HG03139 (cell line): ENCODE measurements at regions not wholly inside any gene's neighbourhood (a gene's known extent, or its start where the extent isn't known, plus 50 kb on each side); places are given as distances from the start of the nearest gene placed in this dataset.

Experiments used
- ATAC-seq: cut with Tn5 transposase; IDR thresholded peaks from one replicate; pipeline ENCODE4 v1.9.1; 2021; ENCODE audit not compliant: unreplicated experiment

DNA sequence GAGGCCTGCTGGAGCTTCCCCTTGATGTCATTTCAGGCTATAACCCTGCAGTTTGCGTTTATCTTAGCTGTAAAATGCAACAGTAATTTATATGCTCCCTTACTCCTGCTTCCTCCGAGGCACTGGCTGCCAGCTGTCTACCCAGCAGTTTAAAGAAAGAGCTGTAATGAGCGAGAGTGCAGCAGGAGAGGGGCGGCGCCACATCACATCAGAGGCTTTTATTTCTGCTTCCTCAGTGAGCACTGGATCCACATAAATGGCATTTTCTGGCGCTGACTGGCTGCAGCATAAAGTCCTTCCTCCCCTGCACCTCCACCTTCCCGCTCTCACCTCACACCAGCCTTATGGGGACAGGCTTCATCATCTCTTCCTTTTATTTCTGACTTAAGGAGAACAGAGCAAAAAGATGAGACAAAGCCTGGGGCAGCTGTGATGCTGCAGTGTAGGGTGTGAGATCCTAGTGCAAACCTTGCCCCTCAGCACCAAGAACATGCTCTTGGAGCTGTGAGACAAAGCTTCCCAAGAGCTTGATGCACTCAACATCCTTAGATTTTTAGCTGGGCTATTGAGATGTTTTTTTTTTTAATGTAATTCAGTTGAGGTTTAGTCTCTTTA is 829.6 kb upstream of the ZNF608 start:
- no peak for ATAC-seq

DNA sequence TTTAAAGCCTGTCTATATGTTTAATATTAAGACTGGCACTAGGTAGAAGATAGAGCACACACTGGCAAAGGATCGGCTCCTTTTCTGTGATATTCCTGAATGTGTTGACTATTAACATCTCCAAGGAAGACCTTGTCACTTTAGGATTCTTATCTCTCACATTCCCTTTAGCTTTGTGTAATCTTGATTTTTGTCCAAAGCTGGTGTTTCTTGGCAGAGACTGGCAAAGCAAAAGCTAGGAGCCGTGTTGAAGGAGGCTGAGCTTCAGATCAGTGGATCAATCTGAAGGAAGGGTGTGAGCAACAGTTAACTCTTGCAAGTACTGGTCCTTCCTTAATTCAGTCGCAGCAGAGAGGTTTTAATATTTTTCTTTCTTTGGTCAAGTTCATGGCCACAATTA is 830.4 kb upstream of the ZNF608 start:
- ATAC-seq = no peak

GRCh38 chr5:125578551-125578950 is 832.1 kb upstream of the ZNF608 start:
- ATAC-seq = no peak

DNA sequence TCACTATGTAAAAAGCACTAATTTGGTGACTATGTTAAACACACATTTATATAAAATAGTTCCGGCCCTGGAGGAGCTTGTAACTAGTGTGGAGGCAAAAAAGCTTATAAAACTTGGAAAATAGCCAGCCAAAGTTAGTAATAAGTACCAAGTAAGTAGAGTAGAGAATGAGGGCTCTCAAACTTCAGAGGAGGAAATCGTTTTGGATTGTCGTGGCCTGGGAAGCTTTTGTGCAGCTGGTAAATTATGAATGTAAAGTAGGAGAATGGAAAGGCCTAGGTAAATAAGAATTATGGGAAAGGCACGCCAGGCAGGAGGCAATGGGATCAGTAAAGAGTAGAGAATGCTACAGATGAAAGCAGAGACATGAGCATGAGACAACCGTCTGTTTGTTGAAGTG is 832.7 kb upstream of the ZNF608 start:
- ATAC-seq = no peak

GRCh38 chr5:125581311-125581710 is 834.9 kb upstream of the ZNF608 start:
- no peak for ATAC-seq

DNA sequence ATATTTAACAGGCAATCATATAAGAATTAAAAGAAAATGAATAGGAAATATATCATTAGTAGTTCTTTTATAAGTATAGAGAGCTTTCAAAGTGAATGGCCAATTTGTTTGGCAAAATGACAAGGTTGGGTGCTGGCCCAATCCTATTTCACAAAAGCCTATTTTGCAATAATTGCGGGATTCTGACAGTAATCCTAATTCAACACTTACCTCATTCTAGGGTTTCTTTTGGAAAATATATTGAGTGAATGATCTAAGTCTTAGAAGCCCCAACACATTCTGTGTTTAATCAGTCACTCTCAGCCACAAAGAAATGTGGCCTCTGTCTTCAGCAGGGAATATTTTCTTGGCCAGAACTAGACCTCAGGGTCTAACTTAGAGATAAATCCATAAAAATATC is 835.9 kb upstream of the ZNF608 start:
- ATAC-seq = no peak

DNA sequence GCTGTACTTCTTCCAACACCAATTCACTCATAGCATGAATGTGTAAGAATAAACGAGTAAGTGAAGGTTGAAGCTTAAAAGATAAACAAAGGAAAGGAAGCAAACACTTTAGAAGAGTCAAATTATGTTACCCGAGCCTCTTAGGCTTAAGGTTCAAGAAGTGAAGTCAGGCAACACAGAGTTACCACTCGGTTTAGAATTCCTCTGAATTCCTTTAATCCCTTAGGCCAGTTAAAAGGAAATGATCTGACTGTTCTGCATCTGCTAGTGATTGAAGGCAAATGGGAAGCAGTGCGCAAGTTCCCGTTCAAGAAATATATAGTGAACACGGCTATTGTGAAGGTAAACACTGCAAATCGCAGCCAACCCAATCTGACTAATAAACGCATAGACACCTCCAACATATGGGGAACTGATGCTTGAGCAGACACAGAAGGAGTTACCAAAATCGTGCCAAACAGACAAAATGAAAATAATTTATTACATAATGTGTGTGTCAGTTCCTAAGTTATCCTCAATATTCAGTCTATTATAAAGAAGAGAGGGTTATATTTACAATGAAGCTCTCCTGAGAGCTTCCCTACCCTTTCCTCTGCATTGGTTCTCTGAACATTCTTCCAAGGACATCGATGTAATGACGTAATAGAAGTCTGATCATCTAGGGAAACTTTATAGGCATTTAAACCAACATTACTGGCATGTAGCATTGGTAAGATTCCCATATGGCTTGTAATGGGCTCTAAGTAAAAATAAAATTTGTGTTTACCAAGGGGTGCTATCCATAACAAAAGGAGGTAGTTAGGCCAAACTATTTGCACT is 837.1 kb upstream of the ZNF608 start:
- no peak for ATAC-seq

- no peak for ATAC-seq
Observed at GRCh38 chr5:125584140-125584520, 837.7 kb upstream of the ZNF608 start.

- no peak for ATAC-seq
Observed at GRCh38 chr5:125587631-125588030, 835.6 kb upstream of the GRAMD2B start.

DNA sequence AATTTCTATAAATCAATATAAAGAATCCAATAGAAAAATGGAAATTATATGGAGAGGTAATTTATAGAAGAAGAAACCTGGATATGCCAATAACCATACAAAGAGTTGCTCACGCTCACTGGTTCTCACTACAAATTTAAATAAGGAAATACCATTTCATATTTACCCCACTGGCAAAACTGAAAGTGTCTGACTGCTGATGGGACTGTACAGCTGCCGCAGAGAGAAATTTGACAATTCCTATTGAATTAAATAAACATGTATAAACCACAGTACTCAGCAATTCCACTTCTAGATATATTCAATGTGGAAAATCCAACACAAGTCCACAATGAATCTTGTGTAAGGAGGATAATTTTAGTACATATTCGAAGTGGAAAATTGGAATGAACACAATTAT is 830.4 kb upstream of the GRAMD2B start:
- ATAC-seq = no peak

DNA sequence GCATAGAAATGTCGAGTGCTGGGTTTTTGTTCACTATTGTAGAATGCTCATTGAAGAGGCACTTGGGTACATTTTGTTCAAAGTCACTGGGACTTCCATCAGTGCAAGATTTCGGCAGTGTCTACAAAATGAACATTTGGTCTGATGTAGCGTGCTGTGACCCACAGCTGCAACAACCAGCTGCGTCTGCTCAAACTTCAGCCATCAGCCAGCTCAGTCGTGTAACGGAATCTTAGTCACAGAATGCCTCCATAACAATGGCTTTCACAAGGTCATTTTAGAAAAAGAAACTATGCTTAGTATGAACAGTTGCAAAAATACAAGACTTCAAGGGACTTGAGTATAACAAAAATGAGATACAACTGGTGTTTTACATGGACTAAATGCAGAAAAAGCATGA is 828.1 kb upstream of the GRAMD2B start:
- no peak for ATAC-seq

DNA sequence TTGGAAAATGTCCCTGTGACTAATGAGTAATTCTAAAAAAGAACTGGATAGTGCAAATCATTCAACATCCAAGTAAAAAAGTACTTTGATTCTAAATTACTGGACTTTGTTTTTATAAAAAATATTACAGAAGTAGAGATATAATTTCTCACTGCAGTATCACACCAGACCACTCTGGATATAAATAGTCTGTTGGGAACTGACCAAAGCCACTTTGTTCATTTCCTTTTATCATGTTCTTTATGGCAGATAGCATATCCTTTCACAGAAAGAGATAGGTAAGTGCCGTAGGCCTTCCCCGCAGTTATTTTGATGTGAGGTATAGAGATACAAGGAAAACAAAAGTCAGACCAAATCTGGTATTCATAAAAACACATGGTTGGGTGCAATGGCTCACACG is 827.4 kb upstream of the GRAMD2B start:
- no peak for ATAC-seq

DNA sequence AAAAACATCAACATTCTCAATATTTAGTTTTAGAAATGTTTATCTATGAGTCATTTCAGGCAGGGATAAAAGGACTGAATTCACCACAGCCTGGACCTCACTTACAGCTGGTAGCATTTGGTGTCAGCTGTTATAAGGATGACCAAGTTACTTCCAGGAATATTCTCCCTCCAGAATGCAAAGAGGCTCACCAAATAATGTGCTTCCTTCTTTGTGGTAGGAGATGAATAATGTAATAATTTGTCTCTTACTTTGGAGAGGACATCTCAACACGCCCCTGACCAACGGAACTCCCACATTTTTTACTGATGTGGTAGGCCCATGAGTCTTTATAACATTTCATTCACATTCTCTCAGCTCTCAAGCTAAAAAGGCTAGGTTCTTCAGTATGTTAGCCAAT is 825.9 kb upstream of the GRAMD2B start:
- no peak for ATAC-seq

GRCh38 chr5:125600559-125600958 is 822.6 kb upstream of the GRAMD2B start:
- ATAC-seq = no peak

DNA sequence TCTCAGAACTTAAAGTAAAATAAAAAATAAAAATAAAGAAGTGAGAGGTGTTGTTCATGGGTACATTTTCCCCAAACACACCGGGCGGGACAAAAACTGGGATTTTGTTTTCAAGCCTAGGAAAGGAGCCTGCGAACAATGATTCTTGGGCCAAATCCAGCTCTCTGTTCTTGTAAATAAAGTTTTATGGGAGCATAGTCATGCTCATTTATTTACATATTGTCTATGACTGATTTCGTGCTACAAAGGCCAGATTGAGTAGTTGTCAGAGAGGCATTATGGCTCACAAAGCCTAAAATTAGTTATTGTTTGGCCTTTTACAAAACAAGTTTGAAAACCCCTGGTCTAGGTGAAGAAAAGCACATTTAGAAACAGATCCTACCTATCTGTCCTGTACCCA is 821.0 kb upstream of the GRAMD2B start:
- ATAC-seq = no peak

DNA sequence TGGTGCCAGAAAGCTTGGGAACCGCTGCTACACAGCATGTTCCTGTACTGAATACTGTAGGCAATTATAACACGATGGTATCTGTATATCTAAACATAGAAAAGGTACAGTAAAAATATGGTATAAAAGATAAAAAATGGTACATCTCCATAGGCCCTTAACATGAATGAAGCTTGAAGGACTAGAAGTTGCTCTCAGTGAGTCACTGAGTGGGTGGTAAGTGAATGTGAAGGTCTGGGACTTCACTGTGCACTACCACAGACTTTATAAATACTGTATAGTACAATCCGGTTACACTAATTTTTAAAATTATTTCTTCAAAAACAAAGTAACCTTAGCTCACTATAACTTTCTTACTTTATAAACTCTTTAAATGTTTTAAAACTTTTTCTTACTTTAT is 819.9 kb upstream of the GRAMD2B start:
- ATAC-seq = no peak

DNA sequence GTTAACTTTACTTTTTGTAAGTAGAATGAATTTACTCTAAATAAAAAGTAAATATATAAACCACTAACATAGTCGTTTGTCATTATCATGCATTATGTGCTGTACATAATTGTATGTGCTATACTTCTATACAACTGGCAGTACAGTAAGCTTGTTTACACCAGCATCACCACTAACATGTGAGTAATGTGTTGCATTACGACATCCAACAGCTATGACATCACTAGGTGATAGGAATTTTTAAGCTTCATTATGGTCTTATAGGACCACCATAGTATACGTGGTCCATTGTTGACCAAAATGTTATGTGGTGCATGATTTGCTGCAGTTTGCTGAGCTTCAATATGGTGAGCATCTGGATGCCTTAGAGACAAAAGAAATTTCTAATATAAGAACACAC is 819.1 kb upstream of the GRAMD2B start:
- ATAC-seq = no peak

DNA sequence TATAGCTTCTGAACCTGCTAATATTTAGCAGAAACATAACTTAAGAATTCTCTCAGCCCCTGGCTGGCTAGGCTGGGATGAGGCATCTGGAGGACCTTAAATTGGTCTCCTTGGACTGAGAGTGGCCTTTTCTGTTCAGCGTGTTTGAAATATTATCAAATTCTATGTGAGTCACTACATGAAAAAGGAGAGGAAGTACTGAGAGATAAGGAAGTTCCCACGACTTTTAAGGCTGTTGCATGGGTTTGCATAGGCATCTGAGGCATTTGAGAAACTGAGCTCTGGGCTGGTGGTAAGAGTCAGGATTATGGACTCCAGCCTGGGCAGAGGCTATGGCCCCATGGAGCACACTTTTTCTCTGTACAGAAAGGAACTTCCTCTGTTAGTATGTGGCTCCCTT is 816.2 kb upstream of the GRAMD2B start:
- ATAC-seq = no peak

DNA sequence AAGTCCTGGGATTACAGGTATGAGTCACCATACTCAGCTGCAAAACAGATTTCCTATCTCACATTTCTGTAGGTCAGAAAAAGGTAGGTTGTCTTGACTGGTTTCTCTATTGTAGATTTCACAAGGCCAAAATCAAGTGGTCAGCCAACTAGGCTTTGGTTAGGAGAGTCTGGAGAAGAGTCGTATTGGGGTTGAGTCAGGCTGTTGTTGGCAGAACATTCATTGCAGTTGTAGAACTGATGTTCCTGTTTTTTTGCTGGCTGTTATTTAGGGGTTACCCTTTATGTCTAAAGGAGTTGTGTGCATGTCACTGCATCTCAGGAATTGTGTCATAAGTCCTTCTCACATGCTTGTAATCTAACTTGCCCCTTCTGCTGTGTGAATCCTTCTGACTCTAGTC is 814.2 kb upstream of the GRAMD2B start:
- no peak for ATAC-seq

DNA sequence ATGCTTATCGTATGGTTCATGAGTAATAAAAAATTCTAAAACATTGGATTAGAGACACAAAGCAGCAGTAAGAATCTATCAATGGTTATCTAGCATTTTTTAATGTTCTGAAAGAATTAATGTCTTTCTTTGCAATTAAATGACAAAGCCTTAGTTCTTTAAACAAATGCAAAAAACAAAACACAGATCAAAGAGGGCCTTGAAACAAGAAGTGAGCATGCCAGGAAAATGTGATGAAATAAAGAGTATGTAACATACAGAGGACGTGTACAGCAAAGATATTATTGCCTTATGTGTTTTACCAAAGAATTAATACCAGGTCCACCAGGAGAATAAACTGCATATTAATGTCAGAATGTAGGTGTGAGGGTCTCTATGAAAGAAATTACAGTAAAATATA is 812.3 kb upstream of the GRAMD2B start:
- no peak for ATAC-seq

GRCh38 chr5:125611541-125611940 is 811.7 kb upstream of the GRAMD2B start:
- no peak for ATAC-seq

- ATAC-seq = no peak
Observed at GRCh38 chr5:125612181-125612721, 811.0 kb upstream of the GRAMD2B start.

DNA sequence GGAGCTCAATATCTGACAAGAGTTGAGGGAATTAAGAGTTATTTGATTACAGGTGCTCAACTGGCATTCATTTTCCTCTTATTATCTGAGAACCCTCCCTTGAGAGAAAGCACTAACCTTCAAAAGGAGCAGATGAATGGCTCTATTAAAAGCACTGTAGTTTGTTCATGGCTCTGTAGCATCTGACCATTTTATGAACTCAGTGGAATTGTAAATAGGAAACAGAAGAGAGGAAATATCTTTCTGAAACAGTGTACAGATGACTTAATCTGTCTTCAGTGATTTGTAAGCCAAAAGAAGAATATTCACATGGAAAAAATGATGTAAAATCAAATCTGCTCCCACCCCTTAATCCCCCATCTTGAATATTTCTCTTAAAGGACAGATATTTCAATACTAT is 810.4 kb upstream of the GRAMD2B start:
- ATAC-seq = no peak
